IPS-11a (cell line): ENCODE measurements at regions not wholly inside any gene's neighbourhood (a gene's known extent, or its start where the extent isn't known, plus 50 kb on each side); places are given as distances from the start of the nearest gene placed in this dataset.

Source experiments
- H3K4me3 ChIP-seq: one replicate; pipeline ENCODE4 v1.5.1; 2013; ENCODE audit warnings: low read depth, low read length, control low read depth

DNA sequence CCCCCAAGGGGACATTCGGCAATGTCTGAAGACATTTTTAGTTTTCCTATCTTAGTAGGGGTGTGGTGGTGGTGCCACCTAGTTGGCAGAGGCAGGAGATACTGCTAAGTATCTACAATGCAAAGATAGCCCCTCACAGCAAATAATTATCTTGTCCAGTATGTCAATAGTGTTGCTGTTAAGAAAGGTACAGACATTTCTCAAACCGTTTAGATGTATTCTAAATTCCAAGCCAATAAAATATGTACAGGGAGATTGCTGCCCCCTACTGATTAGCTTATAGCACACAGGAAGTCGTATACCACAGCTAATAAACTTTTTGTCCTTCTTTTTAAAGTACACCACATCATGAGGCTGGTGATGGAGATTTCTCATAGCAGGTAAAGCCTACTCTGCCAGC is 260.5 kb downstream of the TMA16 start:
- H3K4me3 ChIP-seq = no peak overlapping the region

DNA sequence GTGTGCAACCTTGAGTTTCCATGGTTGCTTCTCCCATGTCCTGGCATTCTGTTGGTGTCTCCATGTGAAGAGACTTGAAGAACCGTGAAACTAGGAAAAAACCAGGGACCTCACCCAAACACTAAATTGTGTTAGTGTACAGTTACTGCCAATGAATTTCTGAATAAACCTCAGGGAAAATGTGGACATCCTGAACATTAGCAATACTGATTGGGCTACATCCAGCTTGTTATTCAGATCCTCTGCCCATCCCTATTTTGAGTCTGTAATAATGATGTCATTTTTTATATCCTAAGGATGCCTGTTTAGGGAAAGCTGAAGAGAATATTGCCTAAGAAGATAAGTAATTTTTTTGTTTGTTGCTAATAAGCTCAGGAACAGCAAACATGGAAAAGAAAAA is 262.7 kb downstream of the TMA16 start:
- no peak overlapping the region for H3K4me3 ChIP-seq

DNA sequence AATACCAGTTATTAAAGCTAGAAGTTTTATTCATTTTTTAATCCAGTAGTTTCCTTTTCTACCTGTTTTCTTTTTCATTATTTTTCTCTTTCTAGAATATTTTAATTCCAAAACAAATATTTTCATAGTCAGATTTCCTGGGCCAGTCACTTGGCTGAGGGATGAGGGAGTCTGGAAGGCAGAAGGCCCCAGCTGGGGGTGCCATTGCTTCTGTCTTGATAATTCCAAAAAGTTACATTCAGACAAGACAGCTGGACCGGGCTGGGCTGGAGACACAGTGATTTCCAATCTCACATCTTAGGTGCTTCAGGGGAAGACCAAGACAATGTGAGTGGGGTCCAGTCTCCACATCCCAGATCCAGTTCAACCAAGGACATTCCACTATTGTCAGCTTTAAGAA is 263.5 kb downstream of the TMA16 start:
- no peak overlapping the region for H3K4me3 ChIP-seq

DNA sequence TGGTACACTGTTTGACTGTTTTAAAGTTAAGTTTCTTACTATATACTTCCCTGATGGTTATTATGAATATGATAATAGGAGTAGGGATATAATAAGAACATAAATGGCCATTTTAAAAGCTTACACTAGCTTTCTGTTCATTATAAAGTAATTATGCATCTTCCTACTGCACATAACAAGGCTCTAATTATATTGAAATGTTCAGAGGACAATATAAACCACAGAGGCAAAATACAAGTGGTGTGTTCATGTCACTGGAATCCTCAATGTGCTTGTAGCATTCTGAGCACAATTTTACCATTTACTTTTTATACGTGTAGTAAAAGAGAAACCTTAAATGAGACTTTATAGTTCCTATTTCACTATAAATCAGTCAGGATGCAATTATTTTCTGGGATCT is 268.3 kb downstream of the TMA16 start:
- H3K4me3 ChIP-seq = no peak overlapping the region

DNA sequence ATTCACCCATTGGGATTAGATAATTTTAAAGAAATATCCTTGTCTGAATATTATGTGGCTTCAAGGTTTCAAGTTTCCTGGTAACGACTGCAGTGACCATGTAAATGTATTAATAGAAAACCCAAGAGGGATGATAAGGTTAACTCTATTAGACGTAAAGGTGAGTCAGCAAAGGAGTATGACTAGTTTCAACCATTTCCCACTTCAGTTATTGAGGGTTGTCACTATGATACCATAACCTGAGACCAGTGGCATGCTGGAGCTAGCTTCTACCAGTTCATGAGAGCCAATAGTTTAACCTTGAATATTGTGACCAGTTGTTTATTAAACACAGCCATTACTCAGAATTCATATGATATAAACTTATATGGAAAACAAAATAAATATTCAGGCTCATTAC is 270.1 kb downstream of the TMA16 start:
- no peak overlapping the region for H3K4me3 ChIP-seq

DNA sequence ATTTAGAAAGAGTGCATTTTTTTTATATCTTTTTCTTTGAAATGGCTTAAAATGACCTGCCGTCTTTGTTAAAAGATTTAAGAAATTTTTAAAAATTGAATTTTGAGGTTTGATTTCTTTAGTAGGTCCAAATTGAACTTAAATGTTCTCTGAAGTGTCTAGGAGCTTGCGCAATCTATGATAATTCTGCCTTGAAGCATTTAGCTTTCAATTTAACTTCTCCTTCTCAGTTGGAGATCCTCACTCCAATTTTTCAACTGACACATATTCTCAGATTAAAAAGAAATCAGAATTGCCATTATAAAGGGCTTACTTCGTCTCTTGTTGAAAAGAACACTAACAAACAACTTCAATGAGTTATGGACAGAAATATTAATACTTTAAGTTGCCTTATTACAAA is 273.5 kb downstream of the TMA16 start:
- H3K4me3 ChIP-seq = no peak overlapping the region

DNA sequence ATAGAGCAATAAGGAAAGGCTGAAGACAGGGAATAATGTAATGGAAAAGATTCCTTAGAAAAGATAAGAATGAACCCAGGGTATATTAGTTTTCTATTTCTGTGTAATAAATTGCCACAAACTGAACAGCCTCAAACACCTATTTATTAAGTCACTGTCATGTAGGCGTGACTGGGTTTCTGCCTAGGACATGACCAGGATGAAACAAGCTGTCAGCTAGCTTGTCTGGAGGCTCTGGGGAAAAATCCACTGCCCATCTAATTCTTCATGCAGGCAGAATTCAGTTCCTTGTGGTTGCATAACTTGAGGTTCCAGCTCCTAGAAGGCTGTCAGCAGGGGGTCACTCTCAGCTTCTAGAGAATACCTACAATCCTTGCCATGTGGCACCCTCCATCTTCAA is 277.7 kb downstream of the TMA16 start:
- H3K4me3 ChIP-seq = no peak overlapping the region

DNA sequence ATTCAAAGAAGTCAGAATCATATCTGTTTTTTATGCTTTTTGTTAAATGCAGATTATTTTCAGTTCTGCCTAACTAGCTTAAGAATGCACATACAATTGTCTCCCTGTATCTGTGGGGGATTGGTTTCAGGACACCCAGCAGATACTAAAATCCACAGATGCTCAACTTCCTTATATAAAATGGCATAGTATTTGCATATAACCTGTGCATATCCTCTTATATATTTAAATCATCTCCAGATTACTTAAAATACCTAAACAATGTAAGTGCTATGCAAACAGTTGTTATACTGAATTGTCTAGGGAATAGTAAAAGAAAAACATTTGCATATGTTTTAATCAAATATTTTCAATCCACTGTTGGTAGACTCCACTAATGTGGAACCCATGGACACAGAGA is 279.4 kb downstream of the TMA16 start:
- no peak overlapping the region for H3K4me3 ChIP-seq

DNA sequence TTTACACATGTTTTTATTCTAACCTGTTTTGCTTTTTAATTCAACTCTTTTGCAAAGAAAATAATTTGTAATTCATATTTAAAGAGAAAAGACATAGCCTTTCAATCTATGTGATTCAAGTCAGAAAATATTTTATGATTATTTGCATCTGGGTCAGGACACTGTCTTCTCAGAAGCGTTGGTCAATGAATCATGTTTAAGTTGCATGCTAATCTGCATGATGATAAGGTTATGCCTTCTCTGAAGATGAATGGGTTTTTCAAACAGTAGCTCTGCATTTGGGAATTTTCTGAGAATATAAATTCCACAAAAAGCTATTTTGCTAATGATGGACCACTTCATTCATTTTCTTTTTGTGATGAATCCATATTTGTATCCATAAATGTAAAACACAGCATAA is 282.5 kb downstream of the TMA16 start:
- no peak overlapping the region for H3K4me3 ChIP-seq

DNA sequence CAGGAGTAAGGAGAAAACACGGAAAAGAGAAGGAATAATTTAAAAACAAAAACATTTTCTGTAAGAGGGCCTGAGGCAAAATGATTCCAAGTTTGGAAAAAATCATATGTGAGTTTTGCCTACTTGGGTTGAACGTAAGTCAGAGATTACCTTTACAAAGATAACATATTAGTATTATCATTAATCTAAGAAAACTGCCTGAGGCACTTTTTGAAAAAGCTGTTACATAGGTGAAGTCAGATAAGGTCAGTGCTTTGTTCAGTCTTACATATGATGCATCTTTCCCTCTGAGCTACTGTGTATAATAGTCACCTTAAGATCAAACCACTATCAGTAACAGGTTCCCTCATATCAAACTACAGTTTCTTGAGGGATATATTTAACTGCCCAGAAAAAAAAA is 287.2 kb downstream of the TMA16 start:
- no peak overlapping the region for H3K4me3 ChIP-seq

DNA sequence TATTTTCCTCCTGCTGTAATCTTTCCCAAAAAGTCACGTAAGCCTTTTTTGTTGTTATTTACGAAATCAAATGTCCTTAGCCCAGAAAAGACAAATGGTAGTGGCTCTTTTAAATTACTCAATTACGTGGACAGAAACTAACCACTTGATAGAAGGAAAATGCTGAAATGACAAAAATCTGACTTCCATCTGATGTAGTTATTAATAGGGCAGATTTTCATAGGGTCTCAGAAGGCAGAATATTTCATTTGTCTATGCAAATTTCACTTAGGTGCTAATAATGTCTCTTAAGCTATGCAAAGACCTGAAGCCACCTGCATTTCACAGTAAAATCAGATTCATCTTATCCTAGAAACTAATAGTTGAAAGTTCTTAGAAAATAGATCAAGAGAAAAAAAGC is 295.7 kb downstream of the TMA16 start:
- H3K4me3 ChIP-seq = no peak overlapping the region

DNA sequence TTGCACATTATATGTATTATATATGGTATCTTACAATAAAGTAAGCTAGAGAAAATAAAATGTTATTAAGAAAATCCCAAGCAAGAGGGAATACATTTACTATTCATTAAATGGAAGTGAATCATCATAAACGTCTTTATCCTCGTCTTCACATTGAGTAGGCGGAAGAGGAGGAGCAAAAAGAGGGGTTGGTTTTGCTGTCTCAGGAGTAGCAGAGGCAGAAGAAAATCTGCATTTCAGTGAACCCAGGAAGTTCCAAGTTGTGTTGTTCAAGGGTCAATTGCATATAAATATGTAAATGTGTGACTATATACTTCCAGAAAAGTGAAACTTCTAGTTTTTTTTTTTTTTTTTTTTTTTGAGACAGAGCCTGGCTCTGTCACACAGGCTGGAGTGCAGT is 301.4 kb downstream of the TMA16 start:
- no peak overlapping the region for H3K4me3 ChIP-seq

DNA sequence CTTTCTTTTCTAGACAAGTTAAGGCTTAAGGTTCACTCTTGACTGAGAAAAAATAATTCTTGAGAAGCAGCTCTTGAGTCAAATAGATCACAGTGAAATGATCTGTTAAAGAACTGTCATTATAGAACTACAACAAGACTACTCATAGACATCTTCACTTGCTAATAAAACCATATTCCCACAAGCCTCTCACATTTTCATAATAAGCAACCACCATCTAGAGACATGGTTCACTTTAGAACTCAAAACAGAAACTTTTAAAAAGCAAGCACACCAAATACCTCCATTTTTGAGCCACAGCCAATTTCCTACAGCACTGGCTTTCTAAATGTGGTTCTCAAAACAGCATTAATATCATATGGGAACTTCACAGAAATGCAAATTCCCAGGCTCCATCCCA is 309.5 kb downstream of the TMA16 start:
- H3K4me3 ChIP-seq = no peak overlapping the region

DNA sequence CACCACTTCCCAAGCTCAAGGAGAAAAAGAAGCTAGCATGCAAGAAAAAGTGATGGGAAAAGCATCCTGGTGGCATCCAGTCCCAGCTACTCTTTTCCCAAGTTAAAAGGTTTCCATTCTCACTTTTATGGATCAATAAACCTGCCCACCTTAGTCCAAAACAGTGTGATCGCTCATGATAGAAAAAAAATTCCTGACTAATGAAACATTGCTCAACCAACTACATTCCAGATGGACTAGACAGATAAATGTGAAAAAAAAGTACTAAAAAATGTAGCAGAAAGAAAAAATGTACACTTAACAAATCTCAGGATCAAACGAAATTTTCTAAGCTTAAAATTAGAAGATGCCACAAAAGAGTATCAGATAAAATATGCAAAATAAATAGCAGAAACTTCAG is 312.2 kb downstream of the TMA16 start:
- H3K4me3 ChIP-seq = no peak overlapping the region

DNA sequence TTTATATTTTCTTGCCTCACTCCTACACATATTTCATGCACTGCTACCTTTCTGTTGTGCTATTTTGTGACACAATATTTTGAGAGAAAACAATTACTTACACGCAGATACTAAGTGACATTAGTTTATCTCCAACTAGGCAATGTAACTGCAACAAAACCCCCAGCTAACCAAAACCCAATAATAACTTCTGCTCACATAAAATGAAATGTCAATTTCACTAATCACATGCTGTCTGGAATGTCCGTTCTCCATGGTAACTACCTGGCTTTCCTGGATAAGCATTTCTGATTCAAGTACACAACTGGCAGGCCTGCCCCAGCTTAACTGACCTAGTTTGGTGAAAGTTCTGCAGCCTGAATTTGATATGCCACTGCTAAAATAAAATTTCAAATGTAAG is 313.5 kb downstream of the TMA16 start:
- H3K4me3 ChIP-seq = no peak overlapping the region

DNA sequence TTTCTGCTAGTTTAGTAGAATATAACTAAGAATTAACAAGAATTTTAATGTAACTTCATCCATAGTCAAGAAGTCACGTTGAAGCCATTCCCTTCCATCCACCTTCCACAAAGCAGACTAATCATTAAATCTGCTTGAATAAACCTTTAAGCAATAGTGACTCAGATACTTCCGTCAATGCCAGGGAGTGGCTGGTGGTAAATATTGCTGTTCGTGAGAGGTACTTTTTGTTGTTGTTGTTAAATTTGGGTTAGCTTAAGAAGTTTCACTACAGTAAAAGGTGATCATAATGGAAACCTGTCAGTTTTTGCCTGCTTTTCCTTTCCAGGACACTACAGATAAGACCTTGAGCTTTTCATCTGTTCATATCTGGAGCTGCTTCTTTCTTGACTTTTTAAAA is 316.3 kb downstream of the TMA16 start:
- no peak overlapping the region for H3K4me3 ChIP-seq

DNA sequence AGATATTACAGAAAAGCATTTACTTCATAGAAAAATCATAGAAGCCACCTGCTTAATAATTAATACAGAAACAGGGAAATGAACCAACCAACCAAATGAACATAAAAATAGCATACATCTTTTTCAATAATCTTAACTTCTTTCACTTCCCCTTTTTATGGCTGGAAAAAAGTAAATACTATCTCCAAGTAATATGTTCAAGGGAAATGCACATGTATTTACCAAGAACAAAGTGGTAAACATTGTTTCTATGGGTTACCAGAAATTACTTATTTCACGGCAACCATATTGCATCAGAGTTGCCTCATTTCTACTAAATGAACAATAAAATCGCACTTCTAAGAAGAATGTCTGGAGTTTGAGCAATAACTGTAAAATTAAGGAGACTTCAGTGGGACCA is 321.3 kb downstream of the TMA16 start:
- H3K4me3 ChIP-seq = no peak overlapping the region

DNA sequence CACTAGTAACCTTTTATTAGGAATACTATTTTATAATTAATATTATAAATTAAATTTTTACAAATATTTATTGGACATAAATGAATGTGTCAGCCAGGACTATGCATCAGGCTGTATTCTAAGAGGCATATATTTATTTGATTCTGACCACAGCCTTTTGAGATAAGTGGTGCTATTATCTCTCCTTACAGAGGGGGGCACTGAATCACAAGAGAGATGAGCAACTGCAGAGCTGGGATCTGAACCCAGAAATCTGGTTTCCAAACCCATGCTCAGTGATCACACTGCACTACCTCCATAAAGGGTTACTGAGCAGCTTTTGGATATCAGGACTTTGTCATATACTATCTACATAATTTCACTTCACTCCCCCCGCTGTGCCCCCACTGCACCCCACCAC is 322.0 kb downstream of the TMA16 start:
- H3K4me3 ChIP-seq = no peak overlapping the region

DNA sequence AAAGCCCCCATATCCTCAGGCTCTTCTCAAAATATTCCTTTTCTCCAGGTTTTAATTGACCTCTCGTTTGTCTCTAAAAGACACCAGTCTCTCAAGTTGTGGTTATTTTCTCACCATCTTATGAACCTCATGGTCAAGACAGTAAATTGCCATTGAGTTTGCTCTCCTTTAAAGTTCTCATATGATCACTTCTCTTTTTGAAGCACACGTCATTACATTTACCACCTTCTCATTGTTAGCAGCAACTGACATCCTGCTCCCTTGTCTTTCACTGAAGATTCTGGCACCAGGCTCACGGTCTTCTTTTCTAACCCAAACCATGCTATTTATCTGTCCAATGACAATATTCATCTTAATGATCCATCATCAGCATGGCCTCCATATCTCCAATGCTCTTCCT is 324.2 kb downstream of the TMA16 start:
- H3K4me3 ChIP-seq = no peak overlapping the region

DNA sequence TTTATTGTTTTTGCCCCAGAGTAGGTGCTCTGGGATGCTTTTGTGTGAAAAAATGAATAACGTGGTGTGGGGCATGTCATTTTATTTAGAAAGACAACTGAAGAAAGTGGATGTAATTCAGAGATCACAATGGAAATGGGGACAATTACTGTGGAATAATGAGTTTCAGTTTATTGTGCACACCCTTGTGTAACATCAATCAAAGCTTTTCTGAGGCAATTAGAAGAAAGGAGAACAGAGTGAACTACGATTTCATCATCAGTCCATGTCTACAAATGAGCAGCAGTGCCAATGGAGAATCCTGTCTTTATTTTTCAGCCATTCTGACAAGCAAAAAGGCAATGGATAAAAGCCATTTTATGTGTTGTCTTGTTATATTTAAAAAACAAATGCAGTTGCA is 339.2 kb downstream of the TMA16 start:
- H3K4me3 ChIP-seq = no peak overlapping the region

DNA sequence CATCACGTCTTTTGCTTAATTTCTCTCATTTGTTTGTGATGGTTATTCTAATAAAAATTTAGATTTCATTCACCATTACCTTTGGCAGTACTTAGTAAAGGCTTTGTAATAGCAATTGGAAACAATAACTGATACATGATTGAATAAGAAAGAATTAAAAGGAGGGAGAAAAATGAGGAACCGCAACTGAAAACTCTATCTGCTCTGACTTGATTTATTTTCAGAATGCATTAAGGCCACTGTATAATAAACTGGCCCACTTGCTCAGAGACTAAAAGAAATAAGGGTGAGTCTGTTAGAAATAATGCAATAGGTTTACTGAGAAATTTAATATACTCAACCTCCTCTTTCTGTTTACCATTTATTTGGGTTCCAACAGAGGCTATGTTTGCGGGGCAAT is 351.5 kb downstream of the TMA16 start:
- no peak overlapping the region for H3K4me3 ChIP-seq

DNA sequence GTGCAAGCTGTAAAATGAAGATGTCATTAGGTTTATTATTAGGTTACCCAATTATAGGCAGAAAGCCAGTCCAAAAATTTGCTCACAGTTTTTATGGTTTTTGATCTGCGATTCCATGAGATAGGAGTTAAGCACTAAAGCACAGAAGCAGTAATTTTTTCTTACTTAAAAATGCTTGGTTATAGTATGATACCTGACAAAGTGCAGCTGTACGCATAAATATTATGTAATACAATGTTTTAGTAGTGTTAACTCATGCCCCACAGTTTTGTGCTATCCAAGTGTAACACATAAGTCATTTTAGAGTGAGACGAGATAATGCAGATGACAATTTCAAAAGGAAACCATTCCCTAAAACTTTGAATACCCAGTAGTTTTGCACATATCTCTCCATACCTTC is 357.8 kb downstream of the TMA16 start:
- H3K4me3 ChIP-seq = no peak overlapping the region

DNA sequence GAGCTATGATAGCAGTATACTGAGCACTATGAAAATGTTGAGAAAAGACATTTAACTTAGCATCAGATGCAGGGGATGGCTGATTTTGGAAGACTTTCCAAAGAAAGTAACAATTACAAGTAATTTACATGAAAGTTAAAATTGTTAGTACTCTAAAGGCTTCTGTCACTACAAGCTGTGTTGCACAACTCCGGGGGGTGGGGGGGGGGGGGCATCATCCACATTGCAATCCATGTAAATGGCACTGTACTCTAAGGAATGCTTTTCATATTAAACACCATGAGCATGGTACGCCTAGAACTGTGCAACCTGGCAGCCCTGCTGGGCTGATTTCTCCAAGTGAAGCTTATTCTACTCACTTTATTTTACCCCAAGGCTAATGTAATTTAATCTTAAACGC is 363.4 kb downstream of the TMA16 start:
- H3K4me3 ChIP-seq = no peak overlapping the region

DNA sequence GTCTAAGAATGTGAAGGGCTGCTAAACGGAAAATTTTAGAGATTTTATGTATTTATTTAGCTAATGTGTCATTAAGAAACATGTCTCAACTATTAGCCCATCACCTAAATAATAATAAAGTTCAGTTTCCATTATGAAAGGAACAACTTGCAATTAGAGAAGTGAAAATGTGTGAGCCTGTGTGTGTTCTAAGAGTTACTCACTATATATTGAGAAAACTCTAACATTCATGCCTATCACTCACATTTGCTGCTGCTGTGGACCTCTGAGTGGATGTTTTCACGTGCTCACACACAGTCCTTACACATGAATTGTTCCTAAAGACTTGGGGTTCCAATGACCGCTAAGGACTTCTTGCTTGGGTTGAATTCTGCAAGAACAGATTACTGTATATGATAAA is 364.0 kb downstream of the TMA16 start:
- no peak overlapping the region for H3K4me3 ChIP-seq
